ENCODE measurements at regions not wholly inside any gene's neighbourhood (a gene's known extent, or its start where the extent isn't known, plus 50 kb on each side); places are given as distances from the start of the nearest gene placed in this dataset.
A peak's percentile ranks its signal among the peaks of the same experiment; 100 is the strongest.
"Not testable (repeated sequence)": the region's sequence is repeated elsewhere in the genome, so short reads cannot be mapped to it uniquely, and the experiment has no call there.

- Histone ChIP-seq H3K27me3 (ENCODE audit: control insufficient read depth, insufficient read depth, low read length) (no peaks in the 10 kb centered on the region), H3K27ac (ENCODE audit: low read depth in 2 of 2, low read length in 2 of 2) (no peak overlapping the region), H3K4me1 (ENCODE audit: control insufficient read depth in 2 of 3, insufficient read depth in 2 of 3, low read depth in 1 of 3, low read length in 3 of 3) (no peaks in the 10 kb centered on the region), H3K9ac (ENCODE audit: low read length in 3 of 3) (no peak overlapping the region), H3K36me3 (ENCODE audit: control insufficient read depth in 2 of 3, insufficient read depth in 3 of 3, low read length in 3 of 3) (no peaks in the 10 kb centered on the region), H3K4me3 (ENCODE audit: low read length in 3 of 3) (no peak overlapping the region), H3K9me3 (ENCODE audit: control insufficient read depth in 2 of 3, insufficient read depth in 1 of 3, low read length in 3 of 3) (no peaks in the 10 kb centered on the region)
- intact Hi-C loops (cut with DNase I) = no loop called here
- no peak for FAIRE-seq
- no peak for TF ChIP-seq CTCF (IDR thresholded peaks at IDR 0.05; ENCODE audit: borderline replicate concordance, extremely low read depth, insufficient read depth)
- peak in 2 of 5 donors; percentile 31 to 53 for DNase-seq
Measured at GRCh38 chr11:134957540-134958335, 545.7 kb upstream of the B3GAT1 start.

DNA sequence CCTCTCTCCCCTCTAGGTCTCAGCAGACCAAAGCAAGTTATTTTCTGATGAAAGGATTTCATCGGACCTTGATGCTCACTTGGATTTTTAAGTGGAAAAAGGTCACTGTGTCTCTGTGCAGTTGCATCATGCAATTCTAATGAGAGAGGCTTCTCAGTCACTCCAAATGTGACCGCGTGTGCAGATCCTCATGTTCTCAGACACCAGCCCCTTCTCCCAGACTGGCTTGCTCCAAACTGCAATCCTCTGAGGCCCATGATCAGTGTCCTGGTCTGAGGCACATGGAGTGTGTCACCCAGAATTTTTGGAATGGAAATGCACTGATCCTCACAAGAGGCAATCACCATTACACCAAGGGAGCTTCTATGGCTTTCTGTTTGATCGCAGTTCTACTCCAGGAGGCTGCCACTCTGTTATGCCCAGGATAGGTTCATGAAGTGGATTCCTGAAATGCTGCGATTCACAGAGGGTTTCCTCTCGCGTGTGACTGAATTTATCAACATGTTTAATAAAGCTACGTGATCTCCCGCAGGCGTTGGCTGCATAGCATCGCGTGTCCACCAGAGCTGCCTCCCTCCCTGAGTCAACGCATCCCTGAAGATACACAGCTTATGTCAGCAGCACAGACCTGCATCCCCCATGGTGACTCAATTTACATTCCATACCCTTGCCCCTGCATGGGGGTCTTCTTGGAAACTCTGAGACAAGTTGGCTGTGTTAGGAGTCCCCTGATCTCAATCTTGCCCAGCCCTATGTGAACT, 544.6 kb upstream of the B3GAT1 start:
- peak in 1 of 5 donors; percentile 24 for DNase-seq
- FAIRE-seq = no peak
- intact Hi-C loops (cut with DNase I) = no loop called here
- TF ChIP-seq CTCF (IDR thresholded peaks at IDR 0.05; ENCODE audit: borderline replicate concordance, extremely low read depth, insufficient read depth) = no peak
- Histone ChIP-seq H3K4me1 (ENCODE audit: control insufficient read depth in 2 of 3, insufficient read depth in 2 of 3, low read depth in 1 of 3, low read length in 3 of 3) (no peaks in the 10 kb centered on the region), H3K4me3 (ENCODE audit: low read length in 3 of 3) (no peak overlapping the region), H3K36me3 (ENCODE audit: control insufficient read depth in 2 of 3, insufficient read depth in 3 of 3, low read length in 3 of 3) (no peaks in the 10 kb centered on the region), H3K27me3 (ENCODE audit: control insufficient read depth, insufficient read depth, low read length) (no peaks in the 10 kb centered on the region), H3K27ac (ENCODE audit: low read depth in 2 of 2, low read length in 2 of 2) (no peak overlapping the region), H3K9me3 (ENCODE audit: control insufficient read depth in 2 of 3, insufficient read depth in 1 of 3, low read length in 3 of 3) (no peaks in the 10 kb centered on the region), H3K9ac (ENCODE audit: low read length in 3 of 3) (no peak overlapping the region)

GRCh38 chr11:134955970-134956369, 543.9 kb upstream of the B3GAT1 start:
- H3K9ac ChIP-seq (ENCODE audit: low read length in 3 of 3); H3K27ac ChIP-seq (ENCODE audit: low read depth in 2 of 2, low read length in 2 of 2); FAIRE-seq; H3K4me3 ChIP-seq (ENCODE audit: low read length in 3 of 3); H3K36me3 ChIP-seq (ENCODE audit: control insufficient read depth in 2 of 3, insufficient read depth in 3 of 3, low read length in 3 of 3); H3K4me1 ChIP-seq (ENCODE audit: control insufficient read depth in 2 of 3, insufficient read depth in 2 of 3, low read depth in 1 of 3, low read length in 3 of 3); intact Hi-C loops (cut with DNase I); H3K9me3 ChIP-seq (ENCODE audit: control insufficient read depth in 2 of 3, insufficient read depth in 1 of 3, low read length in 3 of 3); H3K27me3 ChIP-seq (ENCODE audit: control insufficient read depth, insufficient read depth, low read length); DNase-seq: not testable (repeated sequence)

GRCh38 chr11:134955281-134955680, 543.2 kb upstream of the B3GAT1 start:
- TF ChIP-seq CTCF (IDR thresholded peaks at IDR 0.05; ENCODE audit: borderline replicate concordance, extremely low read depth, insufficient read depth) = no peak
- Histone ChIP-seq H3K36me3 (ENCODE audit: control insufficient read depth in 2 of 3, insufficient read depth in 3 of 3, low read length in 3 of 3) (no peaks in the 10 kb centered on the region), H3K4me3 (ENCODE audit: low read length in 3 of 3) (no peak overlapping the region), H3K4me1 (ENCODE audit: control insufficient read depth in 2 of 3, insufficient read depth in 2 of 3, low read depth in 1 of 3, low read length in 3 of 3) (no peaks in the 10 kb centered on the region), H3K9ac (ENCODE audit: low read length in 3 of 3) (no peak overlapping the region), H3K27me3 (ENCODE audit: control insufficient read depth, insufficient read depth, low read length) (no peaks in the 10 kb centered on the region), H3K9me3 (ENCODE audit: control insufficient read depth in 2 of 3, insufficient read depth in 1 of 3, low read length in 3 of 3) (no peaks in the 10 kb centered on the region), H3K27ac (ENCODE audit: low read depth in 2 of 2, low read length in 2 of 2) (no peak overlapping the region)
- DNase-seq (no peak), FAIRE-seq (no peak)
- intact Hi-C loops (cut with DNase I) = no loop called here

GRCh38 chr11:134954456-134954855, 542.4 kb upstream of the B3GAT1 start:
- H3K9me3 ChIP-seq (ENCODE audit: control insufficient read depth in 2 of 3, insufficient read depth in 1 of 3, low read length in 3 of 3); intact Hi-C loops (cut with DNase I); H3K36me3 ChIP-seq (ENCODE audit: control insufficient read depth in 2 of 3, insufficient read depth in 3 of 3, low read length in 3 of 3); H3K27ac ChIP-seq (ENCODE audit: low read depth in 2 of 2, low read length in 2 of 2); FAIRE-seq; DNase-seq; H3K27me3 ChIP-seq (ENCODE audit: control insufficient read depth, insufficient read depth, low read length); H3K4me3 ChIP-seq (ENCODE audit: low read length in 3 of 3); H3K4me1 ChIP-seq (ENCODE audit: control insufficient read depth in 2 of 3, insufficient read depth in 2 of 3, low read depth in 1 of 3, low read length in 3 of 3); H3K9ac ChIP-seq (ENCODE audit: low read length in 3 of 3): not testable (repeated sequence)

DNA sequence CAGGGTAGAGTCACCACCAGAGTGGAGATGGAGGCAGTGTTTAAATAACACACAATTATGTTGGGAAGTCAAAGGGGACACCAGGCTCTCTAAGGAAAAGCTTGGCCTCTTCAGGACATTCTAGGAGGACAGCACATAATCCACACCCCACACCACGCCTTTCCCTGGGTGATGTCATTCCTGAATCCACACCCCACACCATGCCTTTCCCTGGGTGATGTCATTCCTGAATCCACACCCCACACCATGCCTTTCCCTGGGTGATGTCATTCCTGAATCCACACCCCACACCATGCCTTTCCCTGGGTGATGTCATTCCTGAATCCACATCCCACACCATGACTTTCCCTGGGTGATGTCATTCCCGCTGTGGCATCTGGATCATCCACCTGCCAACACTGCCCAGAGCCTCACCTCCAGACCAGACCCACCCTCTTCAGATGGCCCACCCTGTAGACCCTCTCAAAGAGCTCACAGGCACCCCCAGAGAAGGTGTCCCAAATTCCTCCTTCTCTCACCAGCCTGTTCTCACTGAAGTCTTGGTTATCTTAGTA, 541.5 kb upstream of the B3GAT1 start:
- H3K27ac ChIP-seq (ENCODE audit: low read depth in 2 of 2, low read length in 2 of 2); intact Hi-C loops (cut with DNase I); FAIRE-seq: not testable (repeated sequence)

More for the DNA sequence above, 541.5 kb upstream of the B3GAT1 start:
- not testable (repeated sequence) for H3K36me3 ChIP-seq (ENCODE audit: control insufficient read depth in 2 of 3, insufficient read depth in 3 of 3, low read length in 3 of 3); H3K27me3 ChIP-seq (ENCODE audit: control insufficient read depth, insufficient read depth, low read length); H3K4me1 ChIP-seq (ENCODE audit: control insufficient read depth in 2 of 3, insufficient read depth in 2 of 3, low read depth in 1 of 3, low read length in 3 of 3); DNase-seq; H3K9ac ChIP-seq (ENCODE audit: low read length in 3 of 3); H3K4me3 ChIP-seq (ENCODE audit: low read length in 3 of 3); H3K9me3 ChIP-seq (ENCODE audit: control insufficient read depth in 2 of 3, insufficient read depth in 1 of 3, low read length in 3 of 3)
